ENCODE measurements at regions not wholly inside any gene's neighbourhood (a gene's known extent, or its start where the extent isn't known, plus 50 kb on each side); places are given as distances from the start of the nearest gene placed in this dataset.

DNA sequence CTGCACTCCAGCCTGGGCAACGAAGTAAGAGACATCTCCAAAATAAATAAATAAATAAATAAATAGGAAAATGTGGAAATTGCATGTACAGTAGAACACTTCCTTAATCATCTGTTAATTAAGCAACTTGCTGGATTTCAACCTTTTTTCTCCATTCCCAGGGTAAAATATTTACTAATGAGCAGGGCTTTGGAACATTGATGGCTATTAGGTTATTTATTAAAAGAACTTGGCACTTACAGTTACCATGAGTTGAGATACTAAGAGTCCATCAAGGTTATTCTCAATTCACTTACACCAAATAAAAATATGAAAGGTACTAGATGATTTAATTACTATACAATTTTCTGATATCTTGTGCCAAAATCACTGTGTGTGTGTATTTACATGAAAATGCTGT, 607.1 kb downstream of the PCDH18 start:
- no peaks in the 10 kb centered on the region for H3K9me3 ChIP-seq (ENCODE audit: control insufficient read depth in 1 of 2, insufficient read depth in 1 of 2, low read depth in 1 of 2, low read length in 2 of 2)
- H3K9ac ChIP-seq (ENCODE audit: low read length) = no peak overlapping the region
- H4K20me1 ChIP-seq (ENCODE audit: insufficient read depth) = no peaks in the 10 kb centered on the region
- DNase-seq (ENCODE audit: low read depth, low spot score) (no peak), ATAC-seq (no peak)
- no peaks in the 10 kb centered on the region for H3K27me3 ChIP-seq (ENCODE audit: insufficient read depth, low read length)
- intact Hi-C loops (cut with micrococcal nuclease) = no loop called here
- peaks cover 0 to 12% of the 10 kb centered on the region in 2 experiments; a peak in 3 of 4 replicates for H3K4me1 ChIP-seq (ENCODE audit: control insufficient read depth in 1 of 2, insufficient read depth in 2 of 2, low read length in 2 of 2)
- H3K4me2 ChIP-seq (ENCODE audit: low read length) = no peak overlapping the region
- no peak overlapping the region for H3K27ac ChIP-seq (ENCODE audit: low read depth, low read length)
- RAD21 ChIA-PET (ENCODE audit: low non-redundant PET in 1 of 2, low total read pairs in 2 of 2, uncharacterized antibody in 2 of 2, unreplicated experiment in 2 of 2) = no interaction called here
- H3K9me2 ChIP-seq (ENCODE audit: insufficient read depth) = no peaks in the 10 kb centered on the region
- POLR2A ChIA-PET = no interaction called here
- TF ChIP-seq EZH2 (IDR thresholded peaks at IDR 0.05) (no peak), TCF7L2 (IDR thresholded peaks at IDR 0.05; ENCODE audit: borderline replicate concordance, extremely low read depth, insufficient read depth, insufficient read length) (no peak), POLR2A (IDR thresholded peaks at IDR 0.05; ENCODE audit: borderline replicate concordance, extremely low read depth, insufficient read depth, insufficient read length) (no peak), ZNF274 (IDR thresholded peaks at IDR 0.05; ENCODE audit: low read depth, low read length) (no peak), FOSL1 (IDR thresholded peaks at IDR 0.05; ENCODE audit: low read depth) (no peak), SP1 (IDR thresholded peaks at IDR 0.05; ENCODE audit: low read depth) (no peak), CBX3 (IDR thresholded peaks at IDR 0.05; ENCODE audit: low read depth) (no peak), CEBPB (IDR thresholded peaks at IDR 0.05; ENCODE audit: low read depth) (no peak), ZFX (IDR thresholded peaks at IDR 0.05) (no peak), EZH2phosphoT487 (IDR thresholded peaks at IDR 0.05; ENCODE audit: borderline replicate concordance) (no peak), SIN3A (IDR thresholded peaks at IDR 0.05; ENCODE audit: low read depth) (no peak), YY1 (IDR thresholded peaks at IDR 0.05; ENCODE audit: extremely low read depth, insufficient replicate concordance, low read depth, low read length) (no peak)
- TF ChIP-seq, protein P1, sequence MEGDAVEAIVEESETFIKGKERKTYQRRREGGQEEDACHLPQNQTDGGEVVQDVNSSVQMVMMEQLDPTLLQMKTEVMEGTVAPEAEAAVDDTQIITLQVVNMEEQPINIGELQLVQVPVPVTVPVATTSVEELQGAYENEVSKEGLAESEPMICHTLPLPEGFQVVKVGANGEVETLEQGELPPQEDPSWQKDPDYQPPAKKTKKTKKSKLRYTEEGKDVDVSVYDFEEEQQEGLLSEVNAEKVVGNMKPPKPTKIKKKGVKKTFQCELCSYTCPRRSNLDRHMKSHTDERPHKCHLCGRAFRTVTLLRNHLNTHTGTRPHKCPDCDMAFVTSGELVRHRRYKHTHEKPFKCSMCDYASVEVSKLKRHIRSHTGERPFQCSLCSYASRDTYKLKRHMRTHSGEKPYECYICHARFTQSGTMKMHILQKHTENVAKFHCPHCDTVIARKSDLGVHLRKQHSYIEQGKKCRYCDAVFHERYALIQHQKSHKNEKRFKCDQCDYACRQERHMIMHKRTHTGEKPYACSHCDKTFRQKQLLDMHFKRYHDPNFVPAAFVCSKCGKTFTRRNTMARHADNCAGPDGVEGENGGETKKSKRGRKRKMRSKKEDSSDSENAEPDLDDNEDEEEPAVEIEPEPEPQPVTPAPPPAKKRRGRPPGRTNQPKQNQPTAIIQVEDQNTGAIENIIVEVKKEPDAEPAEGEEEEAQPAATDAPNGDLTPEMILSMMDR (IDR thresholded peaks at IDR 0.05 in 2 of 3, conservative IDR thresholded peaks at IDR 0.05 in 1 of 3; ENCODE audit: borderline replicate concordance in 1 of 3, insufficient read depth in 1 of 3, low read depth in 2 of 3, low read length in 2 of 3) = no peak
- TF ChIP-seq, protein P2, sequence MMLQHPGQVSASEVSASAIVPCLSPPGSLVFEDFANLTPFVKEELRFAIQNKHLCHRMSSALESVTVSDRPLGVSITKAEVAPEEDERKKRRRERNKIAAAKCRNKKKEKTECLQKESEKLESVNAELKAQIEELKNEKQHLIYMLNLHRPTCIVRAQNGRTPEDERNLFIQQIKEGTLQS (IDR thresholded peaks at IDR 0.05) = no peak
- TF ChIP-seq, protein P3, sequence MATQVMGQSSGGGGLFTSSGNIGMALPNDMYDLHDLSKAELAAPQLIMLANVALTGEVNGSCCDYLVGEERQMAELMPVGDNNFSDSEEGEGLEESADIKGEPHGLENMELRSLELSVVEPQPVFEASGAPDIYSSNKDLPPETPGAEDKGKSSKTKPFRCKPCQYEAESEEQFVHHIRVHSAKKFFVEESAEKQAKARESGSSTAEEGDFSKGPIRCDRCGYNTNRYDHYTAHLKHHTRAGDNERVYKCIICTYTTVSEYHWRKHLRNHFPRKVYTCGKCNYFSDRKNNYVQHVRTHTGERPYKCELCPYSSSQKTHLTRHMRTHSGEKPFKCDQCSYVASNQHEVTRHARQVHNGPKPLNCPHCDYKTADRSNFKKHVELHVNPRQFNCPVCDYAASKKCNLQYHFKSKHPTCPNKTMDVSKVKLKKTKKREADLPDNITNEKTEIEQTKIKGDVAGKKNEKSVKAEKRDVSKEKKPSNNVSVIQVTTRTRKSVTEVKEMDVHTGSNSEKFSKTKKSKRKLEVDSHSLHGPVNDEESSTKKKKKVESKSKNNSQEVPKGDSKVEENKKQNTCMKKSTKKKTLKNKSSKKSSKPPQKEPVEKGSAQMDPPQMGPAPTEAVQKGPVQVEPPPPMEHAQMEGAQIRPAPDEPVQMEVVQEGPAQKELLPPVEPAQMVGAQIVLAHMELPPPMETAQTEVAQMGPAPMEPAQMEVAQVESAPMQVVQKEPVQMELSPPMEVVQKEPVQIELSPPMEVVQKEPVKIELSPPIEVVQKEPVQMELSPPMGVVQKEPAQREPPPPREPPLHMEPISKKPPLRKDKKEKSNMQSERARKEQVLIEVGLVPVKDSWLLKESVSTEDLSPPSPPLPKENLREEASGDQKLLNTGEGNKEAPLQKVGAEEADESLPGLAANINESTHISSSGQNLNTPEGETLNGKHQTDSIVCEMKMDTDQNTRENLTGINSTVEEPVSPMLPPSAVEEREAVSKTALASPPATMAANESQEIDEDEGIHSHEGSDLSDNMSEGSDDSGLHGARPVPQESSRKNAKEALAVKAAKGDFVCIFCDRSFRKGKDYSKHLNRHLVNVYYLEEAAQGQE (IDR thresholded peaks at IDR 0.05; ENCODE audit: low read depth) = no peak
- TF ChIP-seq, protein P4, sequence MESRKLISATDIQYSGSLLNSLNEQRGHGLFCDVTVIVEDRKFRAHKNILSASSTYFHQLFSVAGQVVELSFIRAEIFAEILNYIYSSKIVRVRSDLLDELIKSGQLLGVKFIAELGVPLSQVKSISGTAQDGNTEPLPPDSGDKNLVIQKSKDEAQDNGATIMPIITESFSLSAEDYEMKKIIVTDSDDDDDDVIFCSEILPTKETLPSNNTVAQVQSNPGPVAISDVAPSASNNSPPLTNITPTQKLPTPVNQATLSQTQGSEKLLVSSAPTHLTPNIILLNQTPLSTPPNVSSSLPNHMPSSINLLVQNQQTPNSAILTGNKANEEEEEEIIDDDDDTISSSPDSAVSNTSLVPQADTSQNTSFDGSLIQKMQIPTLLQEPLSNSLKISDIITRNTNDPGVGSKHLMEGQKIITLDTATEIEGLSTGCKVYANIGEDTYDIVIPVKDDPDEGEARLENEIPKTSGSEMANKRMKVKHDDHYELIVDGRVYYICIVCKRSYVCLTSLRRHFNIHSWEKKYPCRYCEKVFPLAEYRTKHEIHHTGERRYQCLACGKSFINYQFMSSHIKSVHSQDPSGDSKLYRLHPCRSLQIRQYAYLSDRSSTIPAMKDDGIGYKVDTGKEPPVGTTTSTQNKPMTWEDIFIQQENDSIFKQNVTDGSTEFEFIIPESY (IDR thresholded peaks at IDR 0.05; ENCODE audit: extremely low read depth, insufficient replicate concordance, low read length) = no peak
- H3K36me3 ChIP-seq (ENCODE audit: control insufficient read depth in 1 of 2, insufficient read depth in 2 of 2, low read length in 2 of 2) = no peaks in the 10 kb centered on the region
- no peaks in the 10 kb centered on the region for H3K79me2 ChIP-seq (ENCODE audit: insufficient read depth, low read length)
- no peak overlapping the region for H2AFZ ChIP-seq (ENCODE audit: low read depth, low read length, poor library complexity, severe bottlenecking)
- no peak overlapping the region for H3K4me3 ChIP-seq (replicated peaks in 1 of 2; ENCODE audit: low read depth in 1 of 2, low read length in 2 of 2)
- CTCF ChIA-PET = no interaction called here
- no TSS peak for BruUV-seq (replicated peaks)

Data from HCT116 (cell line).